ENCODE measurements at regions not wholly inside any gene's neighbourhood (a gene's known extent, or its start where the extent isn't known, plus 50 kb on each side); places are given as distances from the start of the nearest gene placed in this dataset.
"Not testable (repeated sequence)": the region's sequence is repeated elsewhere in the genome, so short reads cannot be mapped to it uniquely, and the experiment has no call there.

DNA sequence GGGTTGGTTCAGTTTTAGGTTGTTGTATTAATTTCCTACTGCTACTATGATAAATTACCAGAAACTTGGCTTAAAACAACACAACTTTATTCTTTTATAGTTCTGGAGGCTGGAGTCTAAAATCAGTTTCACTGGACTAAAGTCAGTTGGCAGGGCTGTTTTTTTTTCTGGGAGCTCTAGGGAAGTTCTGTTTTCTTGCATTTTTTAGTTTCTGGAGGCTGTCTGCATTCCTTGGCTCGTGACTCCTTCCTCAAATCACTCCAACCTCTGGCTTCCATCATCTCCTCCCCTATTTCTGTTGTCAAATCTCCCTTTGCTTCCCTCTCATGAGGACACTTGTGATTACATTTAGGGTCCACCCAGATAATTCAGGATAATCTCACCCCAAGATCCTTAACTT, 51.3 kb upstream of the SUB1 start:
- no peak for DNase-seq

DNA sequence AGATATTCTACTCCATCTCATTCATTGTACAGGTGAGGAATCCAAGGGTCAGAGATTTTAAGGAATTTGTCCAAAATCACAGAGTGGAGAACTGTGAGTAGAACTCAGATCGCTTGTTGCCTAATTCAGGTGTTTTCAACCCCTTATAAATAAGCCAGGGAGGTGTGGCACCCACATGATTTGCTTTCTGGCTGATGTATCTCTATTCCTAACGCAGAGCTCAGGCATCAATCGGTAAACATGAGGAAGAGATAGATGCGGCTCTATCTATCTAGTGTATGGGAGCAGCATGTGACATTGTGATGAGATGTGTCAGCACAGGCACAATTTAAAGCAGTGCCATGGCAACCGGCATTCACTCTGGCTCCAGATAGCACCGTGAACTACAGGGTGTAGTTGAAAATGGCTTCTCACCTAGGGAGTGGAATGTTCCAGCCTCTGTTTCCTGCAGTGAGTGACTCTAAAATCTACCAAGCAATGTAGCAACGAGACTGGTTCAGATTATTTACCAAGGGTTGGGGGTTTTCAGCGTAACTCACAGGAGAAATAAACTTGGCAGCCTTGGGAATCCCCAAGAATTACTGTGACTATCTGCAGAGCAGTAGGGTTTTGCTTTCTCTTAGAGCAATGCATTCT, 53.4 kb upstream of the SUB1 start:
- DNase-seq: no peak

DNA sequence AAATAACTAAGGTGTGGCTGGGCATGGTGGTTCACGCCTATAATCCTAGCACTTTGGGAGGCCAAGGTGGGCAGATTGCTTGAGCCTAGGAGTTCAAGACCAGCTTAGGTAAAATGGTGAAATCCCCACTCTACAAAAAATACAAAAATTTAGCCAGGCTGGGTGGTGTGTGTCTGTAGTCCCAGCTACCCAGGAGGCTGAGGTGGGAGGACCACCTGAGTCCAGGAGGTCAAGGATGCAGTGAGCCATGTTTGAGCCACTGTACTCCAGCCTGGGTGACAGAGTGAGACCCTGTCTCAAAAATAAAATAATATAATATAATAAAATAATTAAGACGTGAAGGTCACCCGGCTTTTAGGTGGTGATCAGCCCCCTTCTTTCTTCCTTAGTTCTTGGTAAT, 58.0 kb upstream of the SUB1 start:
- DNase-seq: not testable (repeated sequence)

DNA sequence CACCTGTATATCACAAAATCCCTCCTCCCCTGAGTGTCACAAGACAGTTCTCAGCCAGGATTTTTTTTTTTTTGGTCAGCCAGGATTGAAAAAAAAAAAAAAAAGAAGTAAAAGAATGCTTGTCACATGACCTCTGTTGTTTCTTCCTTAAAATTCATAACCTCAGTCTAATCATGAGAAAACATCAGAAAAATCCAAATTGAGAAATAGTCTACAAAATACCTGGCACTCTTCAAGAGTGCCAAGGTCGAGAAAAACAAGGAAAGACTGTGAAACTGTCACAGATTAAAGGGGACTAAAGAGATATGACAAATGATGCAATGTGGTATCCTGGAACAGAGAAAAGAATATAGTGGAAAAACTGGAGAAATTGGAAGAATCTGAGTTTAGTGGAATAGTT, 58.5 kb upstream of the SUB1 start:
- no peak for DNase-seq

DNA sequence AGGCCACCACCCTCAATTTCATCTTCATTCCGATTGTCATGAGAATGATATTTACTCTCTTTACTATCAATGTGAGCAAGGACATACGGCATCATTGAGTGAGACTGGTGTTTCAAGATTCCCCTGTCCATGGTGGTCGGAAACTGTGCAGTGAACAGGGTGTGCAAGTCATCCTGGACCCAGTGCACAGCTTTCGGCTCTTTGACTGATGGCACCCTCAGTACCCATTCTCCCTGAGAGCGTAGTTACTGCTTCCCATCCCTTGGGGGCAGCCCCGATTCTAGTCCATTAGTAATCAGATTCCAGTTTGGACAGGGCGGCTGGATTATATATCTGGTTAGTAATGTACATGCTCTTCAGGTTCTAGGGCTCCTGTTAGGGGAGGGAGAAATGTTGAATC, 61.7 kb upstream of the SUB1 start:
- no peak for DNase-seq

DNA sequence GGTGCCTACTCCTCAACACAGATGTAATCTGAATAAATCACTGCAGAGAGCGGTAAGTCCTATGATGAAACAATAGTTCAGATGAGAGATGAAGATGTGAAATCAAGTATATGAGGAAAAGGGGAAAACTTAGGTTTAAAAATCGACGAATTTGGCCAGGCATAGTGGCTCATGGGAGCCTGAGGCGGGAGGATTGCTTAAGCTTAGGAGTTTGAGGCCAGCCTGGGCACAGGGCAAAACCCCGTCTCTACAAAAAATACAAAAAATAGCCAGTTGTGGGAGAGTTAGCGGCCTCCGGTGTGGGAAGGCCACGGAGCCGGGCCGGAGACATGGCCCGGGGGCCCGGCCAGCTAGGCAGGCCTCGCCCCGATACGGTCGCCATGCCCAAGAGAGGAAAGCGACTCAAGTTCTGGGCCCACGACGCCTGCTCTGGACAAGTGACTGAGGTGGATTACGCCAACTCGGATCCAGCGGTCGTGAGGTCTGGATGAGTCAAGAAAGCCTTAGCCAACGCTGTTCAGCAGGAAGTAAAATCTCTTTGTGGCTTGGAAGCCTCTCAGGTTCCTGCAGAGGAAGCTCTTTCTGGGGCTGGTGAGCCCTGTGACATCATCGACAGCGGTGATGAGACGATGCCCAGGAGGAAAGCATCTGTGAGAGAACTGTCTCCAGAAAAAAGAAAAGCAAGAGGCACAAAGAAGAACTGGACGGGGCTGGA, 62.8 kb upstream of the SUB1 start:
- DNase-seq: peak in 1 of 14 donors; percentile 8

DNA sequence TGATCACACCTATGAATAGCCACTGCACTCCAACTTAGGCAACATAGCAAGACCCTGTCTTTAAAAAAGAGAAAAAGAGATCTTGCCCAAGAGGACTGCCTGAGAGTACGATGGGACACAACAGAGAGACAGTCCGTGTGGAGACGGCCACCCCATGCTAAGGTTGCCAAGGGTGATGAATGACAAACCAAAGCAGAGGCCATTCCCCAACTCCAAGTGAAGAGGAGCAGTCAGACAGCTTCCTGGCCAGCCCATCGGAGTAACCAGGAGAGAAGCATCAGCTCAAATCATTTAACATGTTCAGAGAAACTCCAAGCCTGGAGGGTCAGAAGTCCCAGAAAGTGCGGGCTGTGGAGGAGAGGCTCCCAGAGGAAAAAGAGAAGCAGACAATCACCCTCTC, 63.9 kb upstream of the SUB1 start:
- no peak for DNase-seq

DNA sequence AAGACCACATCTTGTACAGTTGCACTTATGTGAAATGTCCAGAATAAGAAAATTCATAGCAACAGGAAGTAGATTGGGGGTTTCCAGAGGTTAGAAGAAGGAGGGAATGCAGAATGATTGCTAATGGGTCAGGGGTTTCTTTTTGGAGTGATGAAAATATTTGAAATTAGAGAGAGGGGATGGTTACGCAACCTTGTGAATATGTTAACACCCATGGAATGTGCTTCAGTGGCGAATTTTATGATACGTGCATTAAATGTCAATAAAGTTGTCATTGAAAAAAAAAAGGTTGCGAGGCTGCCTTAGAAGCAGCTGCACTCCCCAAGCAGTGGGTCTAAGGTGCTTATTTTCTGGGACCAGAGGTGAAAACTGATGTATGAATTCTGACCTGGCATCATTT, 64.4 kb upstream of the SUB1 start:
- no peak for DNase-seq

DNA sequence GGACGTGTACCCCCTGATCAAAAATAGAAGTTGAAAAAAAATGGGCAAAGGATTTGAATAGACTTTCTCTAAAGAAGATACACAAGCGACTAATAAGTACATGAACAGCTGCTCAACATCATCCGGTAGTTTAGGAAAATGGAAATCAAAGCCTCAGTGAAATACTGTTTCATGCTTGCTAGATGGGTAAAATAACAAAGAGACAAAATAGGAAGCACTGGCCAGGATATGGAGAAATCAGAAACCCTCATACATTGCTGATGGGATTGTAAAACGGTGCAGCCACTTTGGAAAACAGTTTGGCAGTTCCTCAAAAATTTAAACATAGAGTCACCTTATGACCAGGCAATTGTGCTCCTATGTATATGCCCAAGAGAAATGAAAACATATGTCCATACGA, 65.0 kb upstream of the SUB1 start:
- DNase-seq: no peak

DNA sequence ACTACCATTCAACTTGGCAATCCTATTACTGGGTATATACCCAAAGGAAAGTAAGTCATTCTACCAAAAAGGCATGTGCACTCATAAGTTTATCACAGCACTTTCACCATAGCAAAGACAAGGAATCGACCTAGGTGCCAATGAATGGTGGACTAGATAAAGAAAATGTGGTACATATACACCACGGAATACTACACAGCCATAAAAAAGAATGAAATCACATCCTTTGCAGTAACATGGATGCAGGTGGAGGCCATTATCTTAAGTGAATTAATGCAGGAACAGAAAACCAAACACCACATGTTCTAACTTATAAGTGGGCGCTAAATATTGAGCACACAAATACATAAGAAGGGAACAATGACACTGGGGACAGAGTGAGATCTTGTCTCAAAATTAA, 65.8 kb upstream of the SUB1 start:
- DNase-seq: no peak

DNA sequence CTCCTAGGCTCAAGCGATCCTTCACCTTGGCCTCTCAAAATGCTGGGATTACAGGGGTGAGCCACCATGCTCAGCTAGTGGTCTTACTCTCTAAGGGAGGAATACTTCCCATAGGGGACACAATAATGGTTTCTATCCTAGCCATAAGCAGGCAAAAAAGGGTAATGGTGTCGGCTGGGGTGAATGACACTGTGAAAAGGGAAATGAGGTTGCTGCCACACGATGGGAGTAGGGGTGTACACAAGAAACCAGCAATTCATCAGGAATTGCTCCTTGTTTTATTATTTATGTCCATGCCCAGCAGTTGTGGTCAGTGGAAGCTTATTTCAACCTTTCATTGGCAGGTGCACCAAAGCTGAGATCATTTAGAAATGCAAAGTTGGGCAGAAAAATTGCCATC, 70.3 kb upstream of the ZFR start:
- no peak for DNase-seq

DNA sequence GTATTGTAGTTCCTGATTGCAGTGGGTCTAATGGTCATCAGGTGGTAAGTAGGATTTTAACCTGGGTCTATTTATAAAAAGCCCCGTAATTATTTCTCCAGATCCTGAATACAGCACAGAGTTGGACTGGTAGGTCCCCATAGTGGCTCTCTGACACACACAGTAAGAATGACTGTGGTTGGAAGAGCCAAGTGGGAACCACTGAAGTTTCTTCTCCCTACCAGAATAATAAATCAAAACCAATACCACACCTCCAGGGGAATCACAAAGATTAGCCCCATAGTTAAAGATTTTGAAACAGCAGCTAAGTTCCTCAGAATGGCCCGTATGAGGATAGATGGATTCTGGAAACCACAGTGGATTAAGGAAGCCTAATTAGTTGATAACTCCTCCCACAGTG, 68.4 kb upstream of the ZFR start:
- DNase-seq: no peak

DNA sequence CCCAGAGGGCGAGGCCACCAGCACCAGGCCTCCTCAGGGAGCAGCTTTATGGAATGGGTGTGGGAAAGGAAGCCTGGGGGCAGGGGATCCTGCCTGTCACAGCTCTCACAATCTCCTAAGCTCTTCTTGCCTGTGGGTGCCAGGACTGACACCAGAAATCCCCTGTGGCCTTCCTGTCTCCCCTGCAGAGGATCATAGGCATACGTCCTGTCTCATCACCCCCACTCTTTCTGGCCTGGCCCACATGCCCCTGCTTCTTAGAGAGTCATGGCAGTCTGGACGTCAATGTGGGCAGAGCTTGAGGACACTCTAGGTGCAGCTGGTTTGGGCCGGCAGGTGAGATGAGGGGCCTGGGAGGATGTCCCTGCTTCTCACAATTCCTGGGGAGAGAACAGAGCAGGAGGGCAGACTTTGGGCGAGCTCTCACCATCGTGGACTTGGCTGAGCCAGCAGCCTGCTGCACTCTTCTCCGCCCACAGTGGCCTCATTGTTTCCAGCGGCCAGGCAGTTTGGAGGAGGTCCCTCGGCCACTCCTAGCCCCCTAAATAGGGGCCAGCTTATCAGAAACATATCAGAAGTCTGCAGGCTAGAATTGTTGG, 67.3 kb upstream of the ZFR start:
- no peak for DNase-seq

DNA sequence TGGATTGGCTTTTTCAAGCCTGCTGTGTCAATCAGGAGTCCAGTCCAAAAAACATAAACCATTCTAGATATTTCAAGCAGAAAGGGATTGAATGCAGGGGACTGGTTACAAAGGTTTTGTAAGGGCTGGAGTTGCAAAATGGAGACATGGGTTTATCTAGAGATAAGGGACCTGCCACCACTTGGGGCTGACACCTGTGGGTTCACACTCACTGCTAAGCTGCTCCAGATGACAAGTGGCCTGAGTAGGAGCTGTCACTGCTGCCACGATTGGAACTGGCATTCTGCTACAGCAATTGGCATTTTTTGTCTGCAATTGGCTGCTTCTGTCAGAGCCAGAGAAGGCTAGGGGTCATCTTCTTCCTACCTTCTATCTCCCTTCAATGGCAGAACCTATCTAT, 66.3 kb upstream of the ZFR start:
- DNase-seq: no peak

DNA sequence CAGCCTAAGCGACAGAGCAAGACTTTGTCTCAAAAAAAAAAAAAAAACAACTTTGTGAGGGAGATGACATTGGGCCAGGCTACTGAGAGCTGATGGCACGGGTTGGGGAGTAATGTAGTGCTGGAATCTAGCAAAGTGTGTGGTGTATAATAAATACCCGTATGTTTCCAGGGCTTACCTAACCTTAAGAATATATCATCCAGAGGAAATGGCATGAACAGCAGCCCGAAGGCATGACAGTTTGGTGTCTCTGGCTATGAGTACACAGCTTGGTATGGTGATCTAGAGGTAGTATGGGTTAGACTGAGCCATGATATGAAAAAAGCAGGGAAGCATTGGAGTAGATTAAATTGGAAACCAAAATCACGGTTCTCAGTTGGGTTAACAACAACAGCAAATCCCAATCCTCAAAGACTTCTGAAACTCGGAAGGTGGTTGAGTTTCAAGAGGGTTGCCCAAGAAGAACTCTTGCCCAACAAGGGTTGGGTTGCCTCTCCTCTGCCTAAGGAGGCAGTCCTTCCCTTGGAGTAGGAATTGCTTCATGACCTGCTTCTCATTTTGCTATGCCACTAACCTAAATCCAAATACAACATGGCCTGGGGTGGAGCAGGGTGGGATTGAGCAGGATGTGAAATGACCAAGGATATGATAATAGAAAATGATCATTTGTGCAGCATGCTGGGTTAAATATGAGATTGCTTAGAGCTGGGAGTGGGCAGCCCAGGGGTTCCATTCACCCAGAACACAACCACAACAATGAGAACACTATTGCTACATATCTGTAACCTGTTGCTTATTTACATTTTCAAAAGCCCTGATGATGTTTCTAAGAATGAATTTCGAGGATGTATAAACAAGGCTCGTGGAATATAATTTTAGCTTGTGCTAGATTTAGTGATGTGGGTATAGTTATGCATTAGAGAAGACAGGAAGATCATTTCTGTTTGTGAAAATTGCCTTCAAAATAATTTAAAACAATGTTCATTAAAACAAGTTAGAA, 64.6 kb upstream of the ZFR start:
- no peak for DNase-seq

DNA sequence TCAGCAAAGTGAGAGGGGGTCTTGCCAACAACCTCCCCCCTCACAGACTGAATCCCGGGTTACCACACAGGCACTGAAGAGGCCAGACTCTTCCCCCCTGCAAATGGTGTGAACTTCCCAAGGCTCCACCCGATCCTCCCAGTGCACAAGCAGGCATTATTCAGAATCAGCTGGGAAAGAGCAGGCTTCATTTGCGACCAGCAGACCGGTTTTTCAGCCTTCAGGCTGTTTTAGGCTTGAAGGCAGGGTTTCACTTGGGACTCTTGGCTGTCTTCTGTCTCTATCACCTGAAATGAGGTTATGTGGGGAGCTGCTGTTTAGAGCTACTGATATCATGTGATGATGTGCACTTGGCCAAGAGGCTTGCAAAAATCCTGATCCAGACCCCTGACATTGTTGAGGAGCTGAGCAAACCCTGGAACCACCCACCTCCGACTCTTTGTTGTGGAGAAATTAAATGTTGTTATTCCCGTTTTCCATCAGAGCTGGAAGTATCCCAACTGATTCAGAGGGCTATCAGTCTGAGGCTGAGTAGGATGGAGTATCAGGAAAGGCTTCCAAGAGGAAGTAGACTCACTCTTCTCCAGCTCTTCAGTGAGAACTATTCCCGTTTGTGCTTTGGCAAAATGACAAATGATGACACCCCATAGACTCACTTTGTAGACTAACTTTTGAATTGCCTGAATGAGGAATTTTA, 63.3 kb upstream of the ZFR start:
- DNase-seq: no peak

DNA sequence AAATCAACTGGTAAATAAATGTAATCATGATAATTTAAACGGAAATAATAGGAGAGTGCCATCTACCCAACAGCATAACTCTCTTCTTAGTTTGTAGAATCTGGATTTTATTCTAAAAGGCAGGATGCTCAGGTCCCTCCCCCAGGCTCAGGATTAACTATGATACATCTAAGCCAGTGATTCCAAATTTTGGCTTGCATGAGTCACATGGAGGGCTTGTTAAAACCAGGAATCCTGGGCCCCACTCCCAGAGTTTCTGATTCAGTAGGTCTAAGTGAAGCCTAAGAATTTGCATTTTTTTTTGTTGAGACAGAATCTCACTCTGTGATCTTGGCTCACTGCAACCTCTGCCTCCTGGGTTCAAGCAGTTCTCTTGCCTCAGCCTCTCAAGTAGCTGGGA, 62.3 kb upstream of the ZFR start:
- DNase-seq: peak in 1 of 14 donors; percentile 18

DNA sequence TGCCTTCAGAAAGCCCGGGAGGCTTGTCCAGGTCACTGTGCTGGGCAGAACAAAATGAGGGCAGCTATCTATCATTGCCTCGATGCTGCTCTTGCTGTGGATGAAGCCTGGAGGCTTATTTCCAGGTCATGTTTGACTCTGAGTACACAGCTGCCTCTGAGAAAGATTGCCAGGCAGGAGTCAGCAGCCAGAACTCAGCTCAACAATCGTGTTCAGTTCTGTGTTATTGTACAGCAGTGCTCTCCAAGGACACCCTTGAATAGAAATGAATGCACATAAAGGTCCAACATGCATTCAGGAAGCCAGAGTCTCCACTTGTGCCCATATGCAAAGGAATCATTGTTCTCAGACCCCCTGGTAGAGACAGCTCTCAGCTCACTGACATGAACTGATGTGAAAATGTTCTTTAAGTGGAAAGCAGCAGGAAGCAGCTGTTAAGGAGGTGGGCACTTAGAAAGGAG, 61.7 kb upstream of the ZFR start:
- peak in 7 of 14 donors; percentile 7 to 38 (median 17) for DNase-seq

DNA sequence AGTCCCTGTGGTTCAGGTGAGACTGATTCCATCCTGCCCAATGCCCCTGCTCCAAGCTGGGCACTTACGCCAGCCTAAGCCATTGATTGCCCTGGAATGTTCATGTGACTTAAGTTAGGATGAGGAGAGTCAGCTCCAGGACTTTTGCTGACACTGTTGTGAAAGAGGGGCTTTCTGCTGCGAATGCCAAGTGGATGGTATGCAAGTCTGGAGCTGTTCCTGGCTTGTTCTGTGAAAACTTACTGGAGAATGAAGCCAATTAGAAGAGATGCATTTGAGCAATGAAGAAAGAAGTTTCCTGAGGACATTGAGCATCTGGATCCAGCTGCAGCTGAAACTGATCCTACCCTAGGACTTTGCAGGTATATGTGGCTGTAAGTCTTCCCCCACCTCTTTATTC, 61.2 kb upstream of the ZFR start:
- DNase-seq: peak in 1 of 14 donors; percentile 33

DNA sequence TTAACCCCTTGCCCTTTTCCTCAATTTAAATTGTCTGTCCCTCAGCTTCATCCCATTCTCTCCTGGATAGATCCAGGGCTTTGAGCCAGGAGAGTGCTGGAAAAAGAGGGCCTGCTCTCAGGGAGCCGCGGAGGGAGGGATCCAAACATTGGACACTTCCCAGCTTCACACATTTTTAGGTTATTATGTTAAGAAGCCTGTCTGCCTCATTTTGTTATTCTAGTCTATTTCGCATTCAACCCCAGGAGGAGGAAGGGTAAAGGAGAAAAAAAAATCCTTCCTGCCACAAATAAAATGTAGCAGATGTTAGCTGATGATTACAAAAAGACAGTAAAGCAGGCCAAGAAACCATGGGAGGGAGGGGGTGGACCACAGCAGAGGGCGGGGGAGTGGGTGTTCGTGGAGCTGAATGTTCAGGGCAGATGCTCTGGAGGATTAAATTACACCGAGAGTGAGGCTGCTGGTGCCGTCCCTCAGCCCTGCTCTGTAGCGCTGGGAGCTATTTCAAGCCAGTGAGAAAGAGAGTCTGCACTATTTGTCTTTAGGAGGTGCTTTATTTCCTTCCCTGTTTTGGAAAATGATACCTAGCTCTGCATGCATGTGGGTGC, 60.6 kb upstream of the ZFR start:
- DNase-seq: peak in 6 of 14 donors; percentile 8 to 50 (median 21)

DNA sequence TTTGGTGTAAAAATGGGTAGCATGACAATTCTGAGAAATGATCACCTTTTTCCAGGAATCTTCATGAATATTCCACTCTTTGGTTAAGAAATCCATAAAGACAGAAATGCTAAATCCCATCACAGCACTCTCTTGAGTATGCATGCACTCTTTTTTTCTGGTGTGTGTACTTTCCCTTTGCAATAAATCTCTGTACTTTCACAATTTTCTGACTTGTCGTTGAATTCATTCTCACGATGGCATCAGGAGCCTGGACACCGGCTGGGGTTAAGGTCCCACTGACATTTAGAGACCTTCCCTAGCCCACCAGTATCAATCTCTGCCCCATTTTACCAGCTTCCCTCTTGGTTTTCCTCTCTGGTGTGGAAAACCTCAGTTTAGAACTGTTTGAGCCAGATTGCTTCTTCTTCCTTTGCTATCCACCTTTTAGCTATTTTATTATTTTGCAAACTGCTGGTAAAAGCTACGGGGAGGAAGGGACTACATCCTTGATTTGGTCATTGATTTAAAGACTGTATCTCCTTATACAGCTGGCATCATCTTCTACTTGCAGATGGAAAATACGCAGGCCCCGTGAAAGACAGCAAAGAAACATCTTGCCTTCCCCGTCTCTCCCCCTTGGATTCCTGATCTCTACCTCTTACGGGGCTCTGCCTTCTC, 59.9 kb upstream of the ZFR start:
- DNase-seq: no peak
